ENCODE measurements at regions not wholly inside any gene's neighbourhood (a gene's known extent, or its start where the extent isn't known, plus 50 kb on each side); places are given as distances from the start of the nearest gene placed in this dataset.

GRCh38 chr5:3392306-3392939 lies 203.2 kb upstream of the IRX1 start:
- Histone ChIP-seq H3K4me1 (ENCODE audit: control insufficient read depth in 1 of 2, low read depth in 2 of 2) (peaks cover 0 to 11% of the 10 kb centered on the region in 2 donors), H3K4me3 (no peak overlapping the region), H3K9me3 (no peaks in the 10 kb centered on the region), H3K27me3 (replicated peaks; ENCODE audit: insufficient read depth) (no peaks in the 10 kb centered on the region), H3K36me3 (no peaks in the 10 kb centered on the region), H3K27ac (no peak overlapping the region)
- ATAC-seq (ENCODE audit: insufficient number of reproducible peaks, low FRiP score, low read depth) (no peak), DNase-seq (ENCODE audit: low spot score) (no peak)
- TF ChIP-seq CTCF (IDR thresholded peaks at IDR 0.05), result no peak

GRCh38 chr5:3391210-3391609 lies 204.4 kb upstream of the IRX1 start:
- DNase-seq (ENCODE audit: low spot score) (no peak), ATAC-seq (ENCODE audit: insufficient number of reproducible peaks, low FRiP score, low read depth) (no peak)
- no peak for TF ChIP-seq CTCF (IDR thresholded peaks at IDR 0.05)
- Histone ChIP-seq H3K4me1 (ENCODE audit: control insufficient read depth in 1 of 2, low read depth in 2 of 2) (peaks cover 0 to 11% of the 10 kb centered on the region in 2 donors), H3K36me3 (no peaks in the 10 kb centered on the region), H3K27ac (no peak overlapping the region), H3K4me3 (no peak overlapping the region), H3K27me3 (replicated peaks; ENCODE audit: insufficient read depth) (no peaks in the 10 kb centered on the region), H3K9me3 (no peaks in the 10 kb centered on the region)

GRCh38 chr5:3389471-3390026 lies 206.1 kb upstream of the IRX1 start:
- ATAC-seq (ENCODE audit: insufficient number of reproducible peaks, low FRiP score, low read depth) (no peak), DNase-seq (ENCODE audit: low spot score) (no peak)
- Histone ChIP-seq H3K27me3 (replicated peaks; ENCODE audit: insufficient read depth) (no peaks in the 10 kb centered on the region), H3K9me3 (no peaks in the 10 kb centered on the region), H3K4me3 (no peak overlapping the region), H3K27ac (no peak overlapping the region), H3K4me1 (ENCODE audit: control insufficient read depth in 1 of 2, low read depth in 2 of 2) (peaks cover 0 to 2% of the 10 kb centered on the region in 2 donors), H3K36me3 (no peaks in the 10 kb centered on the region)
- TF ChIP-seq CTCF (IDR thresholded peaks at IDR 0.05), result no peak

GRCh38 chr5:3386637-3387036 lies 209.0 kb upstream of the IRX1 start:
- H3K27ac ChIP-seq, result no peak overlapping the region
- no peak for ATAC-seq (ENCODE audit: insufficient number of reproducible peaks, low FRiP score, low read depth)
- no peaks in the 10 kb centered on the region for H3K9me3 ChIP-seq
- no peak for TF ChIP-seq CTCF (IDR thresholded peaks at IDR 0.05)
- no peaks in the 10 kb centered on the region for H3K27me3 ChIP-seq (replicated peaks; ENCODE audit: insufficient read depth)
- H3K4me3 ChIP-seq, result no peak overlapping the region
- no peaks in the 10 kb centered on the region for H3K36me3 ChIP-seq
- H3K4me1 ChIP-seq (ENCODE audit: control insufficient read depth in 1 of 2, low read depth in 2 of 2), result no peaks in the 10 kb centered on the region
- no peak for DNase-seq (ENCODE audit: low spot score)

GRCh38 chr5:3385991-3386519 lies 209.6 kb upstream of the IRX1 start:
- H3K4me3 ChIP-seq, result no peak overlapping the region
- H3K9me3 ChIP-seq, result no peaks in the 10 kb centered on the region
- H3K27ac ChIP-seq, result no peak overlapping the region
- H3K27me3 ChIP-seq (replicated peaks; ENCODE audit: insufficient read depth), result no peaks in the 10 kb centered on the region
- DNase-seq (ENCODE audit: low spot score) (no peak), ATAC-seq (ENCODE audit: insufficient number of reproducible peaks, low FRiP score, low read depth) (no peak)
- H3K4me1 ChIP-seq (ENCODE audit: control insufficient read depth in 1 of 2, low read depth in 2 of 2), result no peaks in the 10 kb centered on the region
- H3K36me3 ChIP-seq, result no peaks in the 10 kb centered on the region
- TF ChIP-seq CTCF (IDR thresholded peaks at IDR 0.05), result no peak
